OCI-LY1 (cell line): ENCODE measurements at regions not wholly inside any gene's neighbourhood (a gene's known extent, or its start where the extent isn't known, plus 50 kb on each side); places are given as distances from the start of the nearest gene placed in this dataset.

Experiments used
- H2AFZ ChIP-seq: fragments of 200-600 bp; sonication (generic), shearing (Covaris generic); 2 replicates; pipeline ENCODE4 v1.6.0; 2014; ENCODE audit warnings: antibody characterized with exemption, mild to moderate bottlenecking, low read length
- H3F3A ChIP-seq: fragments of 200-600 bp; sonication (generic), shearing (Covaris generic); 2 replicates; pipeline ENCODE4 v1.6.0; 2014; ENCODE audit warnings: mild to moderate bottlenecking, antibody characterized with exemption, low read length, moderate library complexity; ENCODE audit not compliant: insufficient read depth
- H3K27ac ChIP-seq: fragments of 200-600 bp; sonication (generic); 2 replicates; pipeline ENCODE4 v1.5.1; 2014; ENCODE audit warnings: low read length, mixed run types, mild to moderate bottlenecking, low read depth; ENCODE audit not compliant: poor library complexity, severe bottlenecking
- H3K27me3 ChIP-seq: fragments of 200-600 bp; sonication (generic); 2 replicates; pipeline ENCODE4 v1.6.0; 2014; ENCODE audit warnings: antibody characterized with exemption, mild to moderate bottlenecking, low read length, moderate library complexity; ENCODE audit not compliant: insufficient read depth
- H3K36me3 ChIP-seq: fragments of 200-600 bp; sonication (generic); 2 replicates; pipeline ENCODE4 v1.6.1; 2014; ENCODE audit warnings: mild to moderate bottlenecking, antibody characterized with exemption, low read length, moderate library complexity, mixed read lengths; ENCODE audit not compliant: insufficient read depth
- H3K4me1 ChIP-seq: fragments of 200-600 bp; sonication (generic); 2 replicates; pipeline ENCODE4 v1.5.1; 2014; ENCODE audit warnings: mild to moderate bottlenecking, low read length, moderate library complexity; ENCODE audit not compliant: insufficient read depth, severe bottlenecking
- H3K4me2 ChIP-seq: fragments of 200-600 bp; sonication (generic), shearing (Covaris generic); 2 replicates; pipeline ENCODE4 v1.6.1; 2014; ENCODE audit warnings: low read length
- H3K4me3 ChIP-seq: fragments of 200-600 bp; sonication (generic); 2 replicates; pipeline ENCODE4 v1.5.1; 2014; ENCODE audit warnings: low read length, low read depth, mild to moderate bottlenecking, mixed read lengths; ENCODE audit not compliant: poor library complexity, severe bottlenecking
- H3K79me2 ChIP-seq: fragments of 200-600 bp; shearing (Covaris generic); 2 replicates; pipeline ENCODE4 v1.6.1; 2016; ENCODE audit warnings: mixed run types, low read length, mixed read lengths; ENCODE audit not compliant: insufficient read depth
- H3K9ac ChIP-seq: fragments of 200-600 bp; sonication (generic), shearing (Covaris generic); 2 replicates; pipeline ENCODE4 v1.6.1; 2014; ENCODE audit warnings: mild to moderate bottlenecking, low read length, mixed read lengths
- H3K9me2 ChIP-seq: fragments of 200-600 bp; sonication (generic), shearing (Covaris generic); 2 replicates; pipeline ENCODE4 v1.6.1; 2014; ENCODE audit warnings: low read depth, mild to moderate bottlenecking, low read length, mixed read lengths
- H3K9me3 ChIP-seq: fragments of 200-600 bp; shearing (Covaris generic); 2 replicates; pipeline ENCODE4 v1.6.1; 2014; ENCODE audit warnings: low read length, mixed read lengths
- H4K20me1 ChIP-seq: fragments of 200-600 bp; sonication (generic), shearing (Covaris generic); 2 replicates; pipeline ENCODE4 v1.6.0; 2016; ENCODE audit warnings: mild to moderate bottlenecking, low read length; ENCODE audit not compliant: insufficient read depth
- EZH2 ChIP-seq: fragments of 200-600 bp; sonication (generic), shearing (Covaris generic); IDR thresholded peaks from 2 replicates; pipeline ENCODE4 v1.8.0; 2017; ENCODE audit warnings: borderline replicate concordance, mixed run types, mild to moderate bottlenecking, antibody characterized with exemption, low read length, moderate library complexity, mixed read lengths
- TF ChIP-seq, protein P1 (sequence below): fragments of 200-600 bp; sonication (generic), shearing (Covaris generic); IDR thresholded peaks from 2 replicates; pipeline ENCODE4 v1.5.1; 2017; ENCODE audit warnings: mild to moderate bottlenecking, antibody characterized with exemption, low read length, moderate library complexity, mixed read lengths

DNA sequence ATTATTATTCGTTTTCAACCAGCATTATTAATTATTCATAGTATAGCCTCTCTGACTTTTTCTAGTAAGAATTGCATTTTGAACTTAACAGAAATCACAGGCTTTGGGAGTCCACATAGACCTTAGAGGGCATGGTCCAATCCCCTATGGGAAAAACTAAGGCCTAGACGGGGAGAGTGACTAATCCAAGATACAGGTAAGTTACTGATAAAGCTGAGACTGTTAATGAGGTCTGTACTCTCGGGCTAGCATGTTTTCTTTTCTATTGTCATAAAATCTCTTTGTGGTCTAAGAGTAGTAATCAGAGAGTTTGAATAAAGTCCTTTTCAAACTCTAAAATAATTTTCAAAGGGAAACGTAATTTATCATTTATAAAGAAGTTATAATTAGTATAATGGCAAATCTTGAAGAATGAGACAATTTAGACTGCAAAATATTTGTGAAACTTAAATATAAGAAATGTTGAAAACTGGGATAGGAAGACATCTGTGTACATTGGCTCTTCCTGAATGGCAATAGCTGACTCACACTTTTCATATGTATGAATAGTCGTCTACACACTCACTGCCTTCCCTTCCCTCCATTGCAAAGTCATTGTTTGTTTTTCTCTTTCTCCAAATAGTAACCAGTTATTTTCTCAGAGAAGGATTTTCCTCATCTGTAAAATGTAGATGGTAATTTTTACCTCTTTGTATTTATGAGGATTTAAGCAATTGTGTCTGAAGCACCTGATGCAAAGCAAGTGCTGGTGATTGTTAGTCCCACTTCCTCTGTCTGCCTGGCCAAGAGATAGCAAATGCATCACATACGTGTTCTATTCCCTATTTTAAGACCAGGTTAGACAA, 207.9 kb upstream of the CD180 start:
- Histone ChIP-seq H3K9me2 (no peaks in the 10 kb centered on the region), H3K9ac (no peak overlapping the region)

DNA sequence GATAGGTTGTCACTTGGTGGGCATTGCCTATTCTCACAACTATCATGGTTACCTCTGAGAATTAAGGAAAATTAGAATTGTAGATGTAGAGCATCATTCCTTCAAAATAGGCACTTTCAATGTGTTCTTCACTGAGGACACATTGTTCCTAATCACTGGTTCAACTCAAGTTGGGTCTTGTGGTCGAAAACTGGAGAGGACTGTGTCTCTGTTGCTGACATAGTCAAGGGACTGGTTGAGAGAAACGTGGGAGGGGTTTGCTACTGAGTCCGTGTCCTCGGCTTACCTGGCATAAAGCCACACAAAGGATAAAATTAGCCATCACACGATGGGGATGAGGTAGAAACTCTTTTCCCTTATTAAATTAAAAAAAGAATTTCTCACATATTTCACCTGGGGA, 205.9 kb upstream of the CD180 start:
- Histone ChIP-seq H3K79me2 (no peaks in the 10 kb centered on the region), H3K9me3 (no peaks in the 10 kb centered on the region), H3K36me3 (no peaks in the 10 kb centered on the region), H3K27me3 (no peaks in the 10 kb centered on the region), H3F3A (no peaks in the 10 kb centered on the region), H3K4me2 (no peak overlapping the region), H3K27ac (no peak overlapping the region), H3K9me2 (no peaks in the 10 kb centered on the region), H4K20me1 (no peaks in the 10 kb centered on the region), H3K4me3 (no peak overlapping the region), H2AFZ (no peak overlapping the region), H3K4me1 (no peaks in the 10 kb centered on the region), H3K9ac (no peak overlapping the region)
- TF ChIP-seq, protein P1, sequence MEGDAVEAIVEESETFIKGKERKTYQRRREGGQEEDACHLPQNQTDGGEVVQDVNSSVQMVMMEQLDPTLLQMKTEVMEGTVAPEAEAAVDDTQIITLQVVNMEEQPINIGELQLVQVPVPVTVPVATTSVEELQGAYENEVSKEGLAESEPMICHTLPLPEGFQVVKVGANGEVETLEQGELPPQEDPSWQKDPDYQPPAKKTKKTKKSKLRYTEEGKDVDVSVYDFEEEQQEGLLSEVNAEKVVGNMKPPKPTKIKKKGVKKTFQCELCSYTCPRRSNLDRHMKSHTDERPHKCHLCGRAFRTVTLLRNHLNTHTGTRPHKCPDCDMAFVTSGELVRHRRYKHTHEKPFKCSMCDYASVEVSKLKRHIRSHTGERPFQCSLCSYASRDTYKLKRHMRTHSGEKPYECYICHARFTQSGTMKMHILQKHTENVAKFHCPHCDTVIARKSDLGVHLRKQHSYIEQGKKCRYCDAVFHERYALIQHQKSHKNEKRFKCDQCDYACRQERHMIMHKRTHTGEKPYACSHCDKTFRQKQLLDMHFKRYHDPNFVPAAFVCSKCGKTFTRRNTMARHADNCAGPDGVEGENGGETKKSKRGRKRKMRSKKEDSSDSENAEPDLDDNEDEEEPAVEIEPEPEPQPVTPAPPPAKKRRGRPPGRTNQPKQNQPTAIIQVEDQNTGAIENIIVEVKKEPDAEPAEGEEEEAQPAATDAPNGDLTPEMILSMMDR, result no peak
- TF ChIP-seq EZH2, result no peak

More for the DNA sequence above, 207.9 kb upstream of the CD180 start:
- Histone ChIP-seq H3K27me3 (no peaks in the 10 kb centered on the region), H3K4me2 (no peak overlapping the region), H3K9me3 (no peaks in the 10 kb centered on the region), H3K4me3 (no peak overlapping the region), H2AFZ (no peak overlapping the region), H3K4me1 (no peaks in the 10 kb centered on the region), H3K27ac (no peak overlapping the region), H3K79me2 (no peaks in the 10 kb centered on the region), H4K20me1 (no peaks in the 10 kb centered on the region), H3F3A (no peaks in the 10 kb centered on the region), H3K36me3 (no peaks in the 10 kb centered on the region)
- no peak for TF ChIP-seq EZH2
- TF ChIP-seq, protein P1, result no peak

DNA sequence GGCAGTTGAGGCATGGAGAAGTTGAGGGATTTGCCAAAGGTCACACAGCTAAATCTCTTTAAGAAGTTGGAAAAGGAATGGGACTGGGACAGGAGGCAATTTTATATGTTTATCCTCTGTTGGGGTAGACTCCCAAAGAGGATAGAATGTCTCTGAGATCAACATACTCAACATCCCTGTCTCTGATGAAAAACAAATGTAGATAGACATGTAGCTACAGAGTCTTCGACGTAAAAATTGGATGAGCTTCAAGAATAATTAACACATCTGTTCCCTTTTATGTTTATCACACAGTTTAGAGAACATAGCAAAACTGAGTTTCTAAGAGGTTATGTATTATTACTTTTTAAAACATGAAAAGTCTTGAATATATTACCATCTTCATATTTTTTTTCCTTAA, 204.6 kb upstream of the CD180 start:
- H3K27ac ChIP-seq, result no peak overlapping the region
- H3K27me3 ChIP-seq, result no peaks in the 10 kb centered on the region
- H3K9me2 ChIP-seq, result no peaks in the 10 kb centered on the region
- no peaks in the 10 kb centered on the region for H3F3A ChIP-seq
- TF ChIP-seq, protein P1, result no peak
- TF ChIP-seq EZH2, result no peak
- H3K4me3 ChIP-seq, result no peak overlapping the region
- no peaks in the 10 kb centered on the region for H3K36me3 ChIP-seq
- no peaks in the 10 kb centered on the region for H3K79me2 ChIP-seq
- H4K20me1 ChIP-seq, result no peaks in the 10 kb centered on the region
- H3K4me1 ChIP-seq, result no peaks in the 10 kb centered on the region
- H2AFZ ChIP-seq, result no peak overlapping the region
- no peaks in the 10 kb centered on the region for H3K9me3 ChIP-seq
- no peak overlapping the region for H3K4me2 ChIP-seq
- H3K9ac ChIP-seq, result no peak overlapping the region
